ENCODE measurements at regions not wholly inside any gene's neighbourhood (a gene's known extent, or its start where the extent isn't known, plus 50 kb on each side); places are given as distances from the start of the nearest gene placed in this dataset.

- no peak for TF ChIP-seq CTCF (conservative IDR thresholded peaks at IDR 0.05; ENCODE audit: low read depth)
- POLR2A ChIA-PET (ENCODE audit: low non-redundant PET): no interaction called here
- no peak overlapping the region for H3K27ac ChIP-seq
- CTCF ChIA-PET: no interaction called here
- no peak for DNase-seq (ENCODE audit: low spot score)
Measured at GRCh38 chr3:72444656-72445223, 403.5 kb downstream of the SHQ1 start.

- POLR2A ChIA-PET (ENCODE audit: low non-redundant PET): no interaction called here
- no peak for DNase-seq (ENCODE audit: low spot score)
Measured at GRCh38 chr3:72442759-72443158, 405.5 kb downstream of the SHQ1 start.

GRCh38 chr3:72441284-72441994, 406.8 kb downstream of the SHQ1 start:
- ChIA-PET CTCF (interaction anchor here (0.6 kb wide), 1 partner anchor 27 kb away, joined by 5 read pairs; no protein-coding TSS in a partner anchor), POLR2A (ENCODE audit: low non-redundant PET) (no interaction called here)

More at GRCh38 chr3:72442759-72443158, 405.5 kb downstream of the SHQ1 start:
- no peak overlapping the region for H3K27ac ChIP-seq
- TF ChIP-seq CTCF (conservative IDR thresholded peaks at IDR 0.05; ENCODE audit: low read depth): no peak
- CTCF ChIA-PET: interaction anchor here (0.7 kb wide), 1 partner anchor 69 kb away, joined by 4 read pairs; no protein-coding TSS in a partner anchor

GRCh38 chr3:72440491-72440890, 407.8 kb downstream of the SHQ1 start:
- DNase-seq (ENCODE audit: low spot score): no peak
- no peak for TF ChIP-seq CTCF (conservative IDR thresholded peaks at IDR 0.05; ENCODE audit: low read depth)
- POLR2A ChIA-PET (ENCODE audit: low non-redundant PET): no interaction called here
- H3K27ac ChIP-seq: no peak overlapping the region
- CTCF ChIA-PET: interaction anchor here (0.6 kb wide), 1 partner anchor 28 kb away, joined by 5 read pairs; no protein-coding TSS in a partner anchor

More at GRCh38 chr3:72441284-72441994, 406.8 kb downstream of the SHQ1 start:
- no peak for DNase-seq (ENCODE audit: low spot score)
- no peak overlapping the region for H3K27ac ChIP-seq
- no peak for TF ChIP-seq CTCF (conservative IDR thresholded peaks at IDR 0.05; ENCODE audit: low read depth)

- no peak for TF ChIP-seq CTCF (conservative IDR thresholded peaks at IDR 0.05; ENCODE audit: low read depth)
- ChIA-PET POLR2A (ENCODE audit: low non-redundant PET) (no interaction called here), CTCF (no interaction called here)
- H3K27ac ChIP-seq: no peak overlapping the region
- no peak for DNase-seq (ENCODE audit: low spot score)
Measured at GRCh38 chr3:72439321-72440183, 408.7 kb downstream of the SHQ1 start.

- H3K27ac ChIP-seq: no peak overlapping the region
- ChIA-PET POLR2A (ENCODE audit: low non-redundant PET) (no interaction called here), CTCF (interaction anchor here (0.7 kb wide), 1 partner anchor 10 kb away, joined by 4 read pairs; no protein-coding TSS in a partner anchor)
- no peak for TF ChIP-seq CTCF (conservative IDR thresholded peaks at IDR 0.05; ENCODE audit: low read depth)
- DNase-seq (ENCODE audit: low spot score): no peak
Measured at GRCh38 chr3:72437661-72438406, 410.4 kb downstream of the SHQ1 start.
